ENCODE measurements at regions not wholly inside any gene's neighbourhood (a gene's known extent, or its start where the extent isn't known, plus 50 kb on each side); places are given as distances from the start of the nearest gene placed in this dataset.

GRCh38 chr2:59726228-59727120 lies 827.0 kb downstream of the BCL11A start:
- CTCF ChIA-PET = interaction anchor here (1.4 kb wide), 1 partner anchor 11 kb away, joined by 3 read pairs; no protein-coding TSS in a partner anchor
- ATAC-seq = no peak

GRCh38 chr2:59724746-59725145 lies 828.7 kb downstream of the BCL11A start:
- POLR2A ChIA-PET = no interaction called here
- 19% methylated on average over 3 of the region's 3 CpGs for WGBS (ENCODE audit: missing lambda C conversion rate)
- no peak for ATAC-seq
- FAIRE-seq = no peak
- Histone ChIP-seq H3K27ac (no peak overlapping the region), H3K4me1 (no peaks in the 10 kb centered on the region), H3K4me3 (no peak overlapping the region), H3K4me2 (no peak overlapping the region), H3K9me3 (no peaks in the 10 kb centered on the region)
- CTCF ChIA-PET = interaction anchor here (1.4 kb wide), 1 partner anchor 13 kb away, joined by 3 read pairs; no protein-coding TSS in a partner anchor
- no peak for DNase-seq (ENCODE audit: low read depth in 1 of 2, low spot score in 1 of 2)
- TF ChIP-seq KDM5A (IDR thresholded peaks at IDR 0.05) = no peak
- no peak for TF ChIP-seq POLR2AphosphoS2 (conservative IDR thresholded peaks at IDR 0.05; ENCODE audit: low read length)
- TF ChIP-seq PBX3 (IDR thresholded peaks at IDR 0.05) = no peak
- TF ChIP-seq TFCP2L1 (CRISPR knock-in tag; IDR thresholded peaks at IDR 0.05) = no peak
- TF ChIP-seq REST (IDR thresholded peaks at IDR 0.05) = no peak
- no peak for TF ChIP-seq PHF8 (IDR thresholded peaks at IDR 0.05; ENCODE audit: borderline replicate concordance, low read depth)
- no peak for TF ChIP-seq ZSCAN20 (CRISPR knock-in tag; IDR thresholded peaks at IDR 0.05)
- no peak for TF ChIP-seq EP300 (IDR thresholded peaks at IDR 0.05)
- TF ChIP-seq JUNB (IDR thresholded peaks at IDR 0.05) = no peak
- no peak for TF ChIP-seq EHF (CRISPR knock-in tag; IDR thresholded peaks at IDR 0.05)

More at GRCh38 chr2:59726228-59727120, 827.0 kb downstream of the BCL11A start:
- Histone ChIP-seq H3K27ac (no peak overlapping the region), H3K4me2 (no peak overlapping the region), H3K9me3 (no peaks in the 10 kb centered on the region), H3K4me1 (no peaks in the 10 kb centered on the region), H3K4me3 (no peak overlapping the region)
- 19% methylated on average over 9 of the region's 9 CpGs for WGBS (ENCODE audit: missing lambda C conversion rate)
- no peak for FAIRE-seq
- POLR2A ChIA-PET = no interaction called here
- no peak for TF ChIP-seq CBX2 (IDR thresholded peaks at IDR 0.05; ENCODE audit: borderline replicate concordance, low read depth)
- TF ChIP-seq TP53 (CRISPR knock-in tag; IDR thresholded peaks at IDR 0.05) = no peak
- no peak for TF ChIP-seq PBX3 (IDR thresholded peaks at IDR 0.05)
- TF ChIP-seq JUN (IDR thresholded peaks at IDR 0.05) = no peak
- TF ChIP-seq JUNB (IDR thresholded peaks at IDR 0.05) = no peak
- TF ChIP-seq RAD21 (conservative IDR thresholded peaks at IDR 0.05 in 1 of 2, IDR thresholded peaks at IDR 0.05 in 1 of 2) = no peak
- TF ChIP-seq ELK1 (IDR thresholded peaks at IDR 0.05; ENCODE audit: low read depth, low read length) = no peak
- TF ChIP-seq NR3C1 (IDR thresholded peaks at IDR 0.05) = no peak
- TF ChIP-seq, protein P1, sequence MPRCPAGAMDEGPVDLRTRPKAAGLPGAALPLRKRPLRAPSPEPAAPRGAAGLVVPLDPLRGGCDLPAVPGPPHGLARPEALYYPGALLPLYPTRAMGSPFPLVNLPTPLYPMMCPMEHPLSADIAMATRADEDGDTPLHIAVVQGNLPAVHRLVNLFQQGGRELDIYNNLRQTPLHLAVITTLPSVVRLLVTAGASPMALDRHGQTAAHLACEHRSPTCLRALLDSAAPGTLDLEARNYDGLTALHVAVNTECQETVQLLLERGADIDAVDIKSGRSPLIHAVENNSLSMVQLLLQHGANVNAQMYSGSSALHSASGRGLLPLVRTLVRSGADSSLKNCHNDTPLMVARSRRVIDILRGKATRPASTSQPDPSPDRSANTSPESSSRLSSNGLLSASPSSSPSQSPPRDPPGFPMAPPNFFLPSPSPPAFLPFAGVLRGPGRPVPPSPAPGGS (IDR thresholded peaks at IDR 0.05) = no peak
- TF ChIP-seq ZSCAN20 (CRISPR knock-in tag; IDR thresholded peaks at IDR 0.05) = no peak
- no peak for TF ChIP-seq ZNF302 (CRISPR knock-in tag; IDR thresholded peaks at IDR 0.05)
- no peak for TF ChIP-seq HOXA7 (CRISPR knock-in tag; IDR thresholded peaks at IDR 0.05)
- no peak for TF ChIP-seq HOXB5 (CRISPR knock-in tag; IDR thresholded peaks at IDR 0.05)
- TF ChIP-seq GATA3 (IDR thresholded peaks at IDR 0.05; ENCODE audit: borderline replicate concordance) = no peak
- no peak for TF ChIP-seq RARB (CRISPR knock-in tag; IDR thresholded peaks at IDR 0.05)
- TF ChIP-seq CTCF (IDR thresholded peaks at IDR 0.05) = no peak
- TF ChIP-seq EHF (CRISPR knock-in tag; IDR thresholded peaks at IDR 0.05) = no peak
- no peak for TF ChIP-seq ESRRA (IDR thresholded peaks at IDR 0.05; ENCODE audit: borderline replicate concordance, low read length)
- DNase-seq (ENCODE audit: low read depth in 1 of 2, low spot score in 1 of 2) = no peak

All from A549 (cell line).